NCI-H446 treated with DMSO at 0.1 percent for 48 hours (cell line): ENCODE measurements at regions not wholly inside any gene's neighbourhood (a gene's known extent, or its start where the extent isn't known, plus 50 kb on each side); places are given as distances from the start of the nearest gene placed in this dataset.

ENCODE experiments used
- DNase-seq: peaks from one replicate; lab custom pipeline; 2025; lab: John Stamatoyannopoulos, UW

- DNase-seq: peak; percentile 34
Observed at GRCh38 chr20:11447371-11448100, 470.2 kb upstream of the BTBD3 start.

- no peak for DNase-seq
Observed at GRCh38 chr20:11448554-11448953, 469.1 kb upstream of the BTBD3 start.

GRCh38 chr20:11451793-11452291 lies 465.9 kb upstream of the BTBD3 start:
- peak; percentile 74 for DNase-seq

GRCh38 chr20:11452326-11452725 lies 465.4 kb upstream of the BTBD3 start:
- no peak for DNase-seq

- no peak for DNase-seq
Observed at GRCh38 chr20:11453430-11453829, 464.3 kb upstream of the BTBD3 start.

- DNase-seq: no peak
Observed at GRCh38 chr20:11454966-11455799, 462.5 kb upstream of the BTBD3 start.

- no peak for DNase-seq
Observed at GRCh38 chr20:11457488-11457887, 460.2 kb upstream of the BTBD3 start.

- no peak for DNase-seq
Observed at GRCh38 chr20:11459090-11459890, 458.4 kb upstream of the BTBD3 start.

- DNase-seq: no peak
Observed at GRCh38 chr20:11467436-11467835, 450.3 kb upstream of the BTBD3 start.

- DNase-seq: no peak
Observed at GRCh38 chr20:11468880-11469279, 448.8 kb upstream of the BTBD3 start.

- no peak for DNase-seq
Observed at GRCh38 chr20:11469795-11470435, 447.8 kb upstream of the BTBD3 start.

GRCh38 chr20:11473983-11474382 lies 443.7 kb upstream of the BTBD3 start:
- DNase-seq: no peak

- no peak for DNase-seq
Observed at GRCh38 chr20:11483697-11484096, 434.0 kb upstream of the BTBD3 start.

- no peak for DNase-seq
Observed at GRCh38 chr20:11484479-11484878, 433.2 kb upstream of the BTBD3 start.

- DNase-seq: no peak
Observed at GRCh38 chr20:11492386-11492785, 425.3 kb upstream of the BTBD3 start.

GRCh38 chr20:11492846-11493245 lies 424.8 kb upstream of the BTBD3 start:
- DNase-seq: no peak

- DNase-seq: no peak
Observed at GRCh38 chr20:11496380-11496779, 421.3 kb upstream of the BTBD3 start.

GRCh38 chr20:11497545-11497944 lies 420.1 kb upstream of the BTBD3 start:
- DNase-seq: no peak

GRCh38 chr20:11499101-11499634 lies 418.5 kb upstream of the BTBD3 start:
- DNase-seq: no peak

- DNase-seq: peak; percentile 45
Observed at GRCh38 chr20:11502061-11502460, 415.6 kb upstream of the BTBD3 start.

GRCh38 chr20:11502671-11503070 lies 415.0 kb upstream of the BTBD3 start:
- DNase-seq: no peak

GRCh38 chr20:11509776-11510175 lies 407.9 kb upstream of the BTBD3 start:
- no peak for DNase-seq
